GM10266 (cell line): ENCODE measurements at regions not wholly inside any gene's neighbourhood (a gene's known extent, or its start where the extent isn't known, plus 50 kb on each side); places are given as distances from the start of the nearest gene placed in this dataset.

ENCODE experiments used
- DNase-seq: peaks from one replicate; pipeline ENCODE4 v3.0.0; 2012; ENCODE audit errors: extremely low spot score
- CTCF ChIP-seq: IDR thresholded peaks from 2 replicates; pipeline ENCODE4 v1.5.1; 2012; ENCODE audit warnings: mild to moderate bottlenecking, low read depth; ENCODE audit not compliant: control insufficient read depth, insufficient read depth; ENCODE audit errors: missing control alignments

DNA sequence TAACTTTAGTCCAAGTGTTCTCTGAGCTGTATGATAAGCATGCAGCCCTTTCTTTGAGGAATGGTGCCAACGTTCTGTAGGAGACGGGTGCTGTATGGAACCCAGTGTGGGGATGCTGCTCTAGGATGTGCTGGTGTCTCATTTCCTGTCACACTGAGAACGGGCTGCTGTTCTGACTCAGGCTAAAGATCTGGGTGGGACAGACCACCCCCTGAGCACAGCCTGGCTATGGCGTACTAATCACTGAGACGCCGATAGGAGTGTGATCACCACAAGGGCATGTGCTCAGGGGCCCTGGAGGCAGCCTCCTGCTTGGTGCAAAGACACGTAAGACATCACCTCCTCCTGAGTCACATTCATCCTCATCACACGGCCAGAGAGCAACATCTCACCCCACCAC, 240.4 kb downstream of the IRX2 start:
- DNase-seq, result no peak
- no peak for TF ChIP-seq CTCF

DNA sequence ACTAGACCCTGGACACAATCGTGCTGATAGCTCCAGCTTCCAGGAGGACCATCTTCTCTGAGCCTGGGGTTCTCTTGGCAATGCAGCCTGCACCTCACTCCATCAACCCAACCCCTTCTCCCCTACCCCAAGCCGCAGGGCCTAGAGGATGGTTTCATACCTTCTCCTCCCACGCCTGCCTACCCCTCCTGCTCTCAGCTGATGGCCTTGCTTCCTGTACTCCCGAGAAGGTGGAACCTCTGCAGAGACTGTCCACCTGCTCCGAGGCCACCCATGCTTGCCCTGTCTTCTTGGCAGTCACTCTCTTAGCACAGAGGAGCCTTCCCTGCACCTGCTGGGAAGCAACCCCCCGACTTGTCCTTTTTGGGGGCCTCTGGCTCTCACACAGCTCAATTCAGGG, 241.9 kb downstream of the IRX2 start:
- DNase-seq, result no peak

DNA sequence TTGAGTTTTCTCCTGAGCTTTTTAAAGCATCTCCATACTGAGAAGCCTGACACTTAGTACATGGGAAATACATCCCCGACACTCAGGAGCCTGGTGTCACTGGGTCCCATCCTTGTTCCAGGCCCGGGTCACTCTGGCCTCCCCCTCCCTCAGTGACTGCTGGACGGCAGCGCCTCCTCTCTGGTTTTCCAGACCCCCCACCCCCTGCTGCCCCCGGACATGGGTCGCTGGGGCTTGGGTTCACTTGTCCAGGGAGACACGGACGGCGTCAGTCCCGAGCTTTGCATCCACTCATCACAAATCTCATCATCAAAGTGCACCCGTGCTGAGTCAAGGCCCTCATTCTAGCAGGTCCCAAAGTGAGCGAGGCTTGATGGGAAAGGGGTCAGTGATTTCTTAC, 243.0 kb downstream of the IRX2 start:
- no peak for TF ChIP-seq CTCF
- no peak for DNase-seq

More for the DNA sequence above, 241.9 kb downstream of the IRX2 start:
- no peak for TF ChIP-seq CTCF

DNA sequence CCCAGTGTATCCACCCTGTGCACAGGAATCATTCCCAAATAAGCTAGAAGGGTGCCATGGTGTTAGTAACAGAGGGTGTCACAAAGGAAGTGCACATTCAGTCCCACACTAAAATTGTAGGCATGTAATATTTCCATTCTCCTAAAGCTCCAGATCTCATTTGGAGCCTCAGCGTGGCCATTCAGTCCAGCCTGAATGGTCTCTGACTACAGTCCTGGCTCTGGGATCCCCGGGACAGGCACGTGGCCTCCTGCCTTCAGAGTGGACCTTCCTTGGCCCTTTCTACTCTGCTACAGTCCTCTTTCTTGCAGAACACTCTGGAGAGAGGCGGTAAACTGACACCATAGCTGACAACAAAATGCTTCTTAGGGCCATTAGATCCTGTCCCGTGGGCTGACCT, 243.9 kb downstream of the IRX2 start:
- no peak for TF ChIP-seq CTCF
- DNase-seq, result no peak

- TF ChIP-seq CTCF, result no peak
- DNase-seq, result no peak
These were observed 244.9 kb downstream of the IRX2 start for GRCh38 chr5:2506603-2507002.

DNA sequence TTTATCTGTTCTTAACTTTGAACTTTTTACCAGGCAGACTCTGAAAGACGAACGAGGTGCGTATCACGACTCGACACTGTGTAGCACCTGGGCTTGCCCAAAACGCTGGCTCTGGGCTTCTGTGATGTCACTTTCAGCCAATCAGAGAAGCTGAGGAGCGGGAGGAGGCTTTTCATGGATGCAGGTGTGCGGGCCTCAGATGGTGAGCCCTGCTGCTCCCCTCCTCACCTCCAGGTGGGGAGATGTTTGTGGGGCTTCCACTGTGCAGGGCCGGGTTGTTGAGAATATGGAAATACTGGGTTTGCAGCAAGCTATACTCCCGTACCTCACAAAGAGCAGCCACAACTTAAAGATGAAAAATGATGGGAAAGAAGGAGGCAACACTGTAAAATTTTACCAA, 246.3 kb downstream of the IRX2 start:
- DNase-seq, result no peak

More for the DNA sequence above, 246.3 kb downstream of the IRX2 start:
- no peak for TF ChIP-seq CTCF
